NCI-H345 treated with DMSO at 0.1 percent for 48 hours (cell line): ENCODE measurements at regions not wholly inside any gene's neighbourhood (a gene's known extent, or its start where the extent isn't known, plus 50 kb on each side); places are given as distances from the start of the nearest gene placed in this dataset.
"Not testable (repeated sequence)": the region's sequence is repeated elsewhere in the genome, so short reads cannot be mapped to it uniquely, and the experiment has no call there.

ENCODE experiments used
- DNase-seq: peaks from one replicate; lab custom pipeline; 2025; ENCODE audit not compliant: unreplicated experiment; lab: John Stamatoyannopoulos, UW

- no peak for DNase-seq
These were observed 1672.9 kb downstream of the REEP3 start for GRCh38 chr10:65194126-65194525.

DNA sequence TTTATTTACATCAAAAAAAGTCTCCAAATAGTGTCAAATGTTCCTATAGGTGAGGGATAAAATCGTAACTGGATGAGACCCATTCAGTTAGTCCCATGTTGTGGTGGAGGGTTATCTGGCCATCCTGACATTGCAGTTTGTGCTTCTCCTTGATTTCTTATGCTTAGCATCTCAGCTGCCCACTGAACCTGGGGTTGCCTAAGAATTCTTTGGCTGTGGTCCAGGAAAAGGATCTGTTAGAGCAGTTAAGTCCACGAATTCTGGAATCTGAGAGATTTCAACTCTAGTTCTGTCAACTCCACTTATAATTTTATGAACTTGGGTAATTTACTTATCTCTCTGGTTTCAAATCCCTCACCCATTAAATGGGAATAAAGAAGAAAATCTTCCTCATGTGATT is 1673.4 kb downstream of the REEP3 start:
- DNase-seq = no peak

DNA sequence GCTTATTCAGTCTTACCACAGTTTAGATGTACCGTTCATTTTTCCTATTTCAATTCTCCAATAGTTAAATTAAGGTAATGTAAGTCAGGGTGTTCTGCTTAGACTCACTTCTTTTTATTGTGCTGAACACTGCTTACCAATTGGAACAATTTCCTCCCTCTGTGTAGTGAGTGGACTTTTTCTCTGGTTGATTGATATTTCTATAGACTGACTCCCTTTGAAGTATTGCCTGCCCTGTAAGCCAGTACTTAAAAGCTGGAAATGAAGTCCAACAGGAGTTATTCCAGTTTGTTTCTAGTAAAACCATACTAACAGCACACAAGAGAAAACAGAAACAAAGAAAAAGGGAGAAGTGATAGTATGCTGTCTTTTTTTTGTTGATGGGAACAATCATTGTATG is 1674.9 kb downstream of the REEP3 start:
- DNase-seq = no peak

DNA sequence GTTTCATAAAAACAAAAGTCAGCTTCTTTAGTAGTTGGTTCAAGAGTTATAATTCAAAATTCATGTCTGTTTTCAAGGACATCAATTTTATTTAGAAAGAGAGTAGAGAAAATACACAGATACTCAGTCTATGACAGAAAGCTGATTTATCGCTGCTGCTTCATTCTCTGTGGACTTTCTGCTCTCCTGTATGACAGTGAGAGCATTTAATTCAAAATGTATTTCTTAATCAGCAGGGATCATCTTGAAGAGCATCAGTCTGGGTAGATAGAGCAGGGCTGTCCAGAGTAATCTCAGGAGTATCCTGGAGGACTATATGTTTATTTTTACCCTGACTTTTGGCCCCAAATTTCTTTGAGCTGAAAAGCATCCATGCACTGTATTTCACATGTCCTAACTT is 1676.7 kb downstream of the REEP3 start:
- no peak for DNase-seq

DNA sequence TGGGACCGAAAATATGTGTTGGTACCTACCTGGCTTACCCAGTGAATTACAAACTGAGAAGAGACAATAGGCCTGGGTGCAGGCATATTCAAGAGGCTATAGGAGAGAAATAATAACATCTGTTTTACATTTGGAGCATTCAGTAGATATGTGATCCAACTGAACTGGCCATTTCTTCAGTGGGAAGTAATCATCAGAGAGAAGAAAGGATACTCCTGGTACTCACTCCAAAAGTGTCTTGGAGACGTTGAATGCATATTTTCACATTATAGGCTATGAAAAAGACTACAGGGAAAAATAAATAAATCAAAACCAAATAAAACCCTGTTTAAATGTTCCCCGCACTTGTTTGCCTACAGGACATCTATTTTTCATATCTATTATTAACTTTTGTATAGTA is 1680.3 kb downstream of the REEP3 start:
- DNase-seq = no peak

- no peak for DNase-seq
These were observed 1683.8 kb downstream of the REEP3 start for GRCh38 chr10:65204999-65205398.

DNA sequence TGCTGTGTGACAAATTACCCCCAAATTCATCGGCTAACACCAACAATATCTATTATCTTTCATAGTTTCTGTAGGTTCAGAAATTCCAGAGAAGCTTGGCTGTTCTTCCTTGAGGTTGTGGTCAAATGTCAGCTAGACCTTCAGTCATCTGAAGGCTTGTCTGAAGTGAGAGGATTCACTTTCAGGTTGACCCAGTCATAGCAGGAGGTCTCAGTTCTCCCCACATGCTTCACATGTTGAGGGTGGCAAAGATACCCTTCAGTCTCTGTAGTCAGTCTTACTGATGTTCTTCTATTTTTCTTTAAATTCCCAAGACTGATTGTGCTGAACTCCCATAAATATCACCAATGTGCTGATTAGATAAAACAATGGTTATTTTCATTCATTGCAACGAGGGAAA is 1692.0 kb downstream of the REEP3 start:
- DNase-seq = no peak

DNA sequence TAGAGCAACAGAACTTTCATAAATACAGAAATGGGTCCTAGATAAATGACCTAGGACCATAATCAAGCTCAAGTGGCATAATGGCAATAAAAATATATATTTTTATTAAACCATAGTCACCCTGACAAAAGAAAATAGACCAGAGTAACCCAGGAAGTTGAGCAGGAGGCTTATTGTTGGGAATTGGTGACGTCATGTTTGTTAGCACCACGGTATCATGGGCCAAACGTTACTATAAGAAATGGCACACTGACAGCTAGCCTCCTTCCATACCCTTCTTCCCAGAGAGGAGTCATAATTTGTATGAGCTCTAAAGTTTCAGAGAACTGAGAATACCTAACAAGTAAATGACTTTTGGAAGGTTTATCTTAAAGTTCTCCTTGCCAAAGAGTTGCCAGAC is 1698.2 kb downstream of the REEP3 start:
- DNase-seq = no peak

DNA sequence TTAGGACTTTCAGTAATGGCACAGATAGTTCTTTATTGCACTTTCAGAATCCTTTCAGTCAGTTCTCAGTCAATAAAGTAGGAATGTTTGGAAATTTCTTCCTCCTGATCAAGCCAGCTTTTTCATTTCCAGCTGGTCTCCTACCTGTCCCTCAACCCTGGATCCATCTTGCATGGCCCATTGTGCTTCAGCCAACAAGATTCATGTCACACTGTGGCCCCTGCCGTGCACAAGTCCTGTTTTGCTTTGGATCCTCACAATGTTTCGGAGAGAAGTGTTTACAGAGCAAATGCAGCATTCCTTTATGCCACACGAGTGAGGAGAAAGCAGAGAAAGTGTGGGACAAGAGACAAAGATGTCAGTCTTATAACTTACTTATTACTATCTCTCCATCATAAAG is 1694.7 kb upstream of the LRRTM3 start:
- no peak for DNase-seq

- no peak for DNase-seq
These were observed 1691.6 kb upstream of the LRRTM3 start for GRCh38 chr10:65234261-65234660.

GRCh38 chr10:65235266-65235665 is 1690.6 kb upstream of the LRRTM3 start:
- DNase-seq = no peak

DNA sequence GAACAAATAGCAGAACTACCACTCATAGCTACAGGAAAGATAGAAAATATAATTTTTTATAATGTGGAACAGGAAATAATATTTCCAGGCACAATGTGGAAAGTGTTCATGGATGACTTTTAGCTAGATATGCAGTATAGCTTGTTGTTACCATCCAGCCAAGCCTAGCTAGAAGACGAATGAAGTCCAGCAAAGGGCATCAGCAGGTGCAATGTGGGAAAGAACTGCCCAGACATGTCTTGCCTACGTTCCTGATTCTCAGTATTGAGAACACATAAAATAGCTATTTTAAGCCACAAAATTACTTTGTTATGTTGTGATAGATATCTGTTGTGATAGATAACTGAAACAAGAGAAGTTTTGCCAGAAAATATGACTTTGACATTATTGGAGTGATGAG is 1690.0 kb upstream of the LRRTM3 start:
- no peak for DNase-seq

- no peak for DNase-seq
These were observed 1660.3 kb upstream of the LRRTM3 start for GRCh38 chr10:65265451-65265954.

GRCh38 chr10:65269551-65269950 is 1656.3 kb upstream of the LRRTM3 start:
- DNase-seq = not testable (repeated sequence)

- no peak for DNase-seq
These were observed 1654.9 kb upstream of the LRRTM3 start for GRCh38 chr10:65270969-65271368.

- no peak for DNase-seq
These were observed 1652.7 kb upstream of the LRRTM3 start for GRCh38 chr10:65273115-65273514.

DNA sequence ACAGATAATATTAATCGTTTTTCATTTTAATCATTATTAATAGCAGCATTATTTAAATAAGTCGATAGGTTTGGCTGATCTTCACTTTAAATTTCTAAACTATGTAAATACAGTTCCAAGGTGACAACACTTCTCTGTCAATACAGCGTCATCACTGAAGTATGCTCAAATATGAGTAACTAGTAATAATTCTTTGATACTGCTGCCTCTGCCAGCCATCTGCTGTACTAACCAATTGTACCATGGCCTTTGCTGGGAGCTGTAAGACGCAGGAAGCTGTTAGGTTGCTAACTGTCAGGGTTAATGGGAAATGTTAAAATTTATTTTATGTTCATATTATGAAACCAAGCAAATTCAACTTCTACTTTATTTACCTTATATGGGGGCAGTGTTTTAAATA is 1650.5 kb upstream of the LRRTM3 start:
- no peak for DNase-seq

GRCh38 chr10:65284495-65285041 is 1641.3 kb upstream of the LRRTM3 start:
- DNase-seq = no peak

DNA sequence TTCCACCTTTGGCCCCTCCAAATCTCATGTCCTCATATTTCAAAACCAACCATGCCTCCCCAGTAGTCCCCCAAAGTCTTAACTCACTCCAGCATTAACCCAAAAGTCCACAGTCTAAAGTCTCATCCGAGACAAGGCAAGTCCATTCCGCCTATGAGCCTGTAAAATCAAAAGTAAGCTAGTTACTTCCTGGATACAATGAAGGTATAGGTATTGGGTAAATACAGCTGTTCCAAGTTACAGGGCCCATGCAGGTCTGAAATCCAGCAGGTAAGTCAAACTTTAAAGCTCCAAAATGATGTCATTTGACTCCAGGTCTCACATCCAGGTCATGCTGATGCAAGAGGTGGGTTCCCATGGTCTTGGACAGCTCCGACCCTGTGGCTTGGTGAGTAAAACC is 1640.1 kb upstream of the LRRTM3 start:
- DNase-seq = not testable (repeated sequence)

GRCh38 chr10:65291286-65291685 is 1634.5 kb upstream of the LRRTM3 start:
- DNase-seq = no peak

GRCh38 chr10:65292551-65292950 is 1633.3 kb upstream of the LRRTM3 start:
- DNase-seq = no peak

GRCh38 chr10:65294329-65294728 is 1631.5 kb upstream of the LRRTM3 start:
- DNase-seq = no peak

GRCh38 chr10:65301181-65301580 is 1624.7 kb upstream of the LRRTM3 start:
- DNase-seq = no peak

DNA sequence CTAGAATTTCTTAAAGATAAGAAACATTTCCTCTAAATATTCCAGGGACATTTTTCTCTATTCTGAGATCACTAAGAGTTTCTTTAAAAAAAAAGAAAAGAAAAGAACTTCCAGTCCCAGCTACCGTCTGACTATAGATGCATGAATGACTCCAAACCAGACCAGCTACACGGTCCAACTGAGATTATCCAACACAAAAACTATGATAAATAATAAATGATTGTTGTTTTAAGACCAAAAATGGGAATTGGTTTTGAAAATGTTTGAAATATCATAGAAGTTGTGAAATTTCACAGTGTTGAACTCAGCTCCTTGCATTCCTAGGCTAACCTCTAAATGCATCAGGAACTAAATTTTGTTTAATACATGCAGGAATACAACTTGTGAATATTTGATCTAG is 1619.6 kb upstream of the LRRTM3 start:
- no peak for DNase-seq
